GM12892 (cell line): ENCODE measurements at regions not wholly inside any gene's neighbourhood (a gene's known extent, or its start where the extent isn't known, plus 50 kb on each side); places are given as distances from the start of the nearest gene placed in this dataset.

Source experiments
- POLR2A ChIP-seq: IDR thresholded peaks from 2 replicates; pipeline ENCODE4 v1.6.1; 2011; ENCODE audit warnings: low read depth, low read length, control low read depth
- TAF1 ChIP-seq: IDR thresholded peaks from 2 replicates; pipeline ENCODE4 v1.6.1; 2011; ENCODE audit warnings: low read depth, mild to moderate bottlenecking, control low read depth, low read length, borderline replicate concordance

GRCh38 chr17:43309505-43310332 is 75.9 kb upstream of the RNU2-1 start:
- TF ChIP-seq POLR2A, result no peak
- no peak for TF ChIP-seq TAF1
